ENCODE measurements at regions not wholly inside any gene's neighbourhood (a gene's known extent, or its start where the extent isn't known, plus 50 kb on each side); places are given as distances from the start of the nearest gene placed in this dataset.

DNA sequence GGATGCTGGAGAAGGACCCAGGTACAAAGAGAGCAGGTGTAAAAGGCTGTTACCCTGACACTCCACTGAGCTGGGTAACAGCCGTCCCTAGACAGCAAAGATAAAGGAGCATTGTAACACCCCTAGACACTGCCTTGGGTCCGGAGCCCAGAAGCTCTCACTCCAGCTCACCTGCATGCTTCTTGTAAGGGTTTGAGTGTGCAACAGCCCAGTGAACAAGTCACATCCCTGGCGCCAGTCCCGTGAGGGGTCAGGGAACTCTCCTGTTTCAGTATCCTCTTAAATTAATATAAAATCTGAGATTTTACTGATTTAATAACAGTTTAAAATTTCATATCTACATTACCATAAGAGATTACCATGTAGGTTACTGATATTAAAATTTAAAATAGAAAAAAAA is 124.8 kb upstream of the LMO3 start:
- Histone ChIP-seq H3K27me3 (ENCODE audit: low read depth) (no peaks in the 10 kb centered on the region), H3K27ac (replicated peaks) (no peak overlapping the region), H3K36me3 (no peaks in the 10 kb centered on the region), H3K4me1 (no peaks in the 10 kb centered on the region), H3K9me3 (replicated peaks) (peaks cover under 1% of the 10 kb centered on the region), H3K4me3 (no peak overlapping the region)
- TF ChIP-seq, protein P1, sequence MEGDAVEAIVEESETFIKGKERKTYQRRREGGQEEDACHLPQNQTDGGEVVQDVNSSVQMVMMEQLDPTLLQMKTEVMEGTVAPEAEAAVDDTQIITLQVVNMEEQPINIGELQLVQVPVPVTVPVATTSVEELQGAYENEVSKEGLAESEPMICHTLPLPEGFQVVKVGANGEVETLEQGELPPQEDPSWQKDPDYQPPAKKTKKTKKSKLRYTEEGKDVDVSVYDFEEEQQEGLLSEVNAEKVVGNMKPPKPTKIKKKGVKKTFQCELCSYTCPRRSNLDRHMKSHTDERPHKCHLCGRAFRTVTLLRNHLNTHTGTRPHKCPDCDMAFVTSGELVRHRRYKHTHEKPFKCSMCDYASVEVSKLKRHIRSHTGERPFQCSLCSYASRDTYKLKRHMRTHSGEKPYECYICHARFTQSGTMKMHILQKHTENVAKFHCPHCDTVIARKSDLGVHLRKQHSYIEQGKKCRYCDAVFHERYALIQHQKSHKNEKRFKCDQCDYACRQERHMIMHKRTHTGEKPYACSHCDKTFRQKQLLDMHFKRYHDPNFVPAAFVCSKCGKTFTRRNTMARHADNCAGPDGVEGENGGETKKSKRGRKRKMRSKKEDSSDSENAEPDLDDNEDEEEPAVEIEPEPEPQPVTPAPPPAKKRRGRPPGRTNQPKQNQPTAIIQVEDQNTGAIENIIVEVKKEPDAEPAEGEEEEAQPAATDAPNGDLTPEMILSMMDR (IDR thresholded peaks at IDR 0.05; ENCODE audit: borderline replicate concordance): no peak
- intact Hi-C loops (cut with micrococcal nuclease): no loop called here
- DNase-seq: no peak

DNA sequence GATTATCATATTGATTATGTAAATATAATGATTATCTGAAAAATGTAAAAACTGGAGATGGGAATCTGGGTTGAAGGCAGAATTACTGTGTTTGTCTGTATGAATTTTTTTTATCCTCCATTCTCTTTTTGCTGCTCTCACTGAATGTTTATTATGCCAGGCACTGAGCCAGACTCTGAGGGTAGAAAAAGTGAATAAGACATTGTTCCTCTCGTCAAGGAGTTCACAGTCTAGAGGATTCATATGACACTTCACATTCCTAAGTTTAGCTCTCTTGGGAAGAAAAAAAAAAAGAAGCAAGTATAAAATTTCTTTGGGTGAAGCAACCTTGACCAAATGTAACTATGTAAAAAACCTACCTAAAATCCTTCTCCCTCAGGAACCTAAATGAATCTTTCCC is 120.9 kb upstream of the LMO3 start:
- TF ChIP-seq, protein P1 (IDR thresholded peaks at IDR 0.05; ENCODE audit: borderline replicate concordance): no peak
- no peaks in the 10 kb centered on the region for H3K9me3 ChIP-seq (replicated peaks)
- no peak for DNase-seq
- no peaks in the 10 kb centered on the region for H3K36me3 ChIP-seq
- intact Hi-C loops (cut with micrococcal nuclease): no loop called here
- H3K4me1 ChIP-seq: no peaks in the 10 kb centered on the region
- no peaks in the 10 kb centered on the region for H3K27me3 ChIP-seq (ENCODE audit: low read depth)
- H3K27ac ChIP-seq (replicated peaks): no peak overlapping the region
- no peak overlapping the region for H3K4me3 ChIP-seq

DNA sequence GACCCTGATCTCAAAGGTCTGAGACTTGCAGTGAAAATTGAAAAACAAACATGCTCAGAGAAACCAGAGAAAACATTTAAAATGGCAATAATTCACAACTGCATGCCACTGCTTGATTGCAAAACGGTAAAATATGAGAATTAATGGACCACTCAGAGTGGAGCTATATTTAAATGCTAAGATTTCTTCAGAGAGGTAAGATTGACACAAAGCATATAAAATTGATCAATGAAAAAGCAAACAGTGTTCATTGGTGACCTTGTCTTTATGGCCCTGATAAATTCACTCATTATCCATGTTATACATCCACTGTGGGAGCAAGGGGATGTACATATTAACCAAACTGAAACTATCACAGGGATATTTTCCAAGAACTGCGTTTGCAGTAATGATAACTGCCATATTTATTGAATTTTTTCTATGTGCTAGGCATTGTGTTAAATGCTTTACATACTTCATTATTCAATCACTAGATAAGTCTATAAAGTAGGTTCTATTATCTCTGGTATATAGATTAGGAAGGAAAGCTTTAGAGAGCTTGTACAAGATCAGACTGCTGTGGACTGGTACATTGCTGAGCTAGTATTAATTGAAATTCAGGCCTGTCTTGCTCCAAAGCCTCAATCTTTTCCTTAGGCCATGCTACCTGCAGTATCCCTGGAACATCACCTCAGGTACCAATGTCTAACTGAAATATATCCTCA is 113.9 kb upstream of the LMO3 start:
- no peak overlapping the region for H3K27ac ChIP-seq (replicated peaks)
- H3K36me3 ChIP-seq: no peaks in the 10 kb centered on the region
- H3K4me1 ChIP-seq: no peaks in the 10 kb centered on the region
- no peak for DNase-seq
- TF ChIP-seq, protein P1 (IDR thresholded peaks at IDR 0.05; ENCODE audit: borderline replicate concordance): no peak
- H3K4me3 ChIP-seq: no peak overlapping the region
- H3K27me3 ChIP-seq (ENCODE audit: low read depth): no peaks in the 10 kb centered on the region
- intact Hi-C loops (cut with micrococcal nuclease): no loop called here
- H3K9me3 ChIP-seq (replicated peaks): no peaks in the 10 kb centered on the region

DNA sequence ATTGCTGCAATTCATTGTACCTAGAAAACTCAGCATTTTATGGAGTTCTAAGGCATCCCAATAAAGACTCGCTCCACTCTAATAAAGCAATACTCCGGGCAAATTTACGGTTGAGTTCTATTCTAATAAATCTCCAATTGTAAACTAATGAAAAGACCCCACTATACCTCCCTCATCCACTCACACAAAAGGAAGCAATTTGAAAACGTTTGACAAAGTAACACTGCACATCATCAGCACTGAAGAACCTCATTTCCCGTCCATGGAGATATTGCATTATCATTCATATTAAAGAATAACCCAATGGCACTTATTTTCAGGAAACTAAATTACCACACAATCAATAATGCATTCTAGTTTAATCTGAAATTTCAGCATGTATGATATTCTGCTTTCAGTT is 111.0 kb upstream of the LMO3 start:
- Histone ChIP-seq H3K4me1 (no peaks in the 10 kb centered on the region), H3K36me3 (no peaks in the 10 kb centered on the region), H3K27me3 (ENCODE audit: low read depth) (no peaks in the 10 kb centered on the region), H3K9me3 (replicated peaks) (peaks cover 4% of the 10 kb centered on the region), H3K27ac (replicated peaks) (no peak overlapping the region), H3K4me3 (no peak overlapping the region)
- intact Hi-C loops (cut with micrococcal nuclease): no loop called here
- no peak for DNase-seq
- TF ChIP-seq, protein P1 (IDR thresholded peaks at IDR 0.05; ENCODE audit: borderline replicate concordance): no peak

DNA sequence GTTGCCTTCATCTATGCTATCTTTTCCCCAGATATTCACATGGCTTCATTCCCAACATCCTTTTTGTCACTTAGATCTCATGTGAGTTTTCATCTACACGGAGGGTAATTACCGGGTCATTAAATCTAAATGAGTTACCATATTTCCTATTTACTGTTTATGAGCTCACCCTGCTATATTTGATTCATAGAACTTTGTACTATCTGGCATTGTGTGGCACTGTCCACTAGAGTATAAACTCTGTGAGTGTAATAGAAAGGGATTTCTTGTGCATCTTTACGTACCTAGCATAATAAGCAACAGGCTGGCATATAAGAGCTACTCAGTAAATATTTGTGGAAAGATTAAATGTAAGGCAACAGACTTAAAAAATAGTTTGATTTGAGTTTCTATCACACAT is 86.1 kb upstream of the LMO3 start:
- no peaks in the 10 kb centered on the region for H3K27me3 ChIP-seq (ENCODE audit: low read depth)
- peaks cover 31% of the 10 kb centered on the region for H3K9me3 ChIP-seq (replicated peaks)
- H3K4me1 ChIP-seq: no peaks in the 10 kb centered on the region
- DNase-seq: no peak
- intact Hi-C loops (cut with micrococcal nuclease): no loop called here
- no peaks in the 10 kb centered on the region for H3K36me3 ChIP-seq
- H3K27ac ChIP-seq (replicated peaks): no peak overlapping the region
- no peak overlapping the region for H3K4me3 ChIP-seq
- TF ChIP-seq, protein P1 (IDR thresholded peaks at IDR 0.05; ENCODE audit: borderline replicate concordance): no peak
